ELF-1 (cell line): ENCODE measurements at regions not wholly inside any gene's neighbourhood (a gene's known extent, or its start where the extent isn't known, plus 50 kb on each side); places are given as distances from the start of the nearest gene placed in this dataset.
"Not testable (repeated sequence)": the region's sequence is repeated elsewhere in the genome, so short reads cannot be mapped to it uniquely, and the experiment has no call there.

Experiments used
- DNase-seq: peaks from one replicate; pipeline ENCODE4 v3.0.0-alpha.2; 2016; ENCODE audit warnings: low read depth, low spot score

GRCh38 chr4:110424144-110424543 lies 51.8 kb upstream of the ENPEP start:
- DNase-seq = no peak

- DNase-seq = no peak
These were observed 57.3 kb upstream of the ENPEP start for GRCh38 chr4:110418641-110419040.

- DNase-seq = no peak
These were observed 58.8 kb upstream of the ENPEP start for GRCh38 chr4:110417136-110417535.

GRCh38 chr4:110415478-110415877 lies 60.5 kb upstream of the ENPEP start:
- no peak for DNase-seq

- no peak for DNase-seq
These were observed 60.9 kb upstream of the ENPEP start for GRCh38 chr4:110415041-110415440.

GRCh38 chr4:110414561-110414920 lies 61.4 kb upstream of the ENPEP start:
- DNase-seq = no peak

DNA sequence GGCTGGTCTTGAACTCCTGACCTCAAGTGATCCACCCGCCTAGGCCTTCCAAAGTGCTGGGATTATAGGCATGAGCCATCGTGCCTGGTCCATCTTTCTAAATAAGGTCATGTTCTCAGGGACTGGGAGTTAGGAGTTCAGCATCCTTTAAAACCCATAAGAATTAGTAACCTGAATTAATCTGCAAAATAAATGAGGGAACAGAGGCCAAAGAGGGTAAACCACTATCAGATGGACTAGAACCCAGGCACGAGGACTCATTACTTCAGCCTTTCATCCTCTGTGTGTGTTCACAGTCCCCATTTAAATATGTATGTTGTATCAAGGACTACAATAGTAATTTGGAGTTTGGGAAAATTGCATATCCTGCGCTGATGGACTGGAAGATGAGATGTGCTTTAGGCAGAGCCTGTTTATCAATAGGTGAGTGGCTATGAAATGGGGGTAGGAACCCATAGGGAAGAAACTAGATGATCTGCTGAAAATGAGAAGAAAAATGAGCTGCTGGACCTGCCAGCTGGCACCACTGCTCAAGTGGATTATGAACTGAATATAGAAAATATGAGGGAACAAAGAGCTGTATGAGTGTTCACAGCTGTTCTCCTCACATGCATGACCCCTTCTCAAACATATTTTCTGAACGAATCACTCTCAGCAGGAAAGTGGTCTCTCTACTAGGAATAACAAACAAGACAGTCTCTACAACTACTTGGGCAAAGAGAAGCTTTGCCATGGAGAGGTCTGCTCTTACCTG lies 62.0 kb upstream of the ENPEP start:
- DNase-seq = not testable (repeated sequence)

DNA sequence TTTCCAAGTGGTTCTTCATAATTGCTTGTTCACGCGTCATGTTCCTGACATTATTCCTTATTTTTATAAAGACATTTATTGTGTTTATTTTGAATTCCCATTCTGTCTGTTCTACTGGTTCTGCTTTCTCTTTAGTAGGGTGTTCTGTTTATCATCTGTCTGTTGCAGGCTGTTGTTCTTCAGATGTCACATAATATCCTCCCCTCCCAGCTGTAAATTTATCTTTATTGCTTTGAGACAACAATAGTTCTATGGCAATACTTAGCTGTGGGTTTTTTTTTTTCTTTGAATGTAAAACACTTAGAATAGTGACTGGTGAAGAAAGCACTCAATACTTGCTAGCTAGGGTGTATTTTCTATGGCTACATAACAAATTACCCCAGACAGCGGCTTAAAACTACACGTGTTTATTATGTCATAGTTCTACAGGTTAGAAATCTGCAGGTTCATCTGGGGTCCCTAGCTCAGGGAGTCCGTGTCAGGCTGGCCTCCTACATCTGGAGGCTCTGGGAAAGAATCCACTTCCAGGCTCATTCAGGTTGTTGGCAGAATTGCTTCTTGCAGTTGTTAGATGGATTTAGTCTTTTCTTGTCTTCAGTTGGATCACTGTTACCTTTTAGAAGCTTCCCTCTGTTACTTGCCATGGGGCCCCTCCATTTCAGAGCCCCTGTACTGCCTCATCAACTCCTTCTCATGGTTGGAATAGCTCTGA lies 63.4 kb upstream of the ENPEP start:
- DNase-seq = peak; percentile 11

DNA sequence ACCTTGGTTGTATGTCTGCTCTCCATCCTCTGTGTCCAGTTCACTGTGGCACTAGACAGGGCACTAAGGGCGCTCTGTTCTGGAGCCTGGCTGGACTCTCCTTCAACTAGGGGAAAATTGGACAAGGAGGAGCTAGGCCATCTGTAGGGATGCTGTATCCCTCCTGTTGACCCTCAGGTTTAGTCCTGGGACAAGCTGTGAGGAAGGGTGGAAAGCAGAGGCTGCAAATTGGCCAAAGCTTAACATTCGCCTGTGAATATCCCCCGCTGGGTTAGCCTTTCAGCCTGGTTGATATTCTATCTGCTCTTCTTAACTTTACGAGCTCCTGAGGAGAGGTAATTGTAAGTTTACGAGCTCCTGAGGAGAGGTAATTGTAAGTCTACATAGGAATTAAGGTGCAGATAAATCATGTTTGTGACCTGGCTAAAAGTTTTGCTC lies 64.4 kb upstream of the ENPEP start:
- DNase-seq = peak; percentile 82

DNA sequence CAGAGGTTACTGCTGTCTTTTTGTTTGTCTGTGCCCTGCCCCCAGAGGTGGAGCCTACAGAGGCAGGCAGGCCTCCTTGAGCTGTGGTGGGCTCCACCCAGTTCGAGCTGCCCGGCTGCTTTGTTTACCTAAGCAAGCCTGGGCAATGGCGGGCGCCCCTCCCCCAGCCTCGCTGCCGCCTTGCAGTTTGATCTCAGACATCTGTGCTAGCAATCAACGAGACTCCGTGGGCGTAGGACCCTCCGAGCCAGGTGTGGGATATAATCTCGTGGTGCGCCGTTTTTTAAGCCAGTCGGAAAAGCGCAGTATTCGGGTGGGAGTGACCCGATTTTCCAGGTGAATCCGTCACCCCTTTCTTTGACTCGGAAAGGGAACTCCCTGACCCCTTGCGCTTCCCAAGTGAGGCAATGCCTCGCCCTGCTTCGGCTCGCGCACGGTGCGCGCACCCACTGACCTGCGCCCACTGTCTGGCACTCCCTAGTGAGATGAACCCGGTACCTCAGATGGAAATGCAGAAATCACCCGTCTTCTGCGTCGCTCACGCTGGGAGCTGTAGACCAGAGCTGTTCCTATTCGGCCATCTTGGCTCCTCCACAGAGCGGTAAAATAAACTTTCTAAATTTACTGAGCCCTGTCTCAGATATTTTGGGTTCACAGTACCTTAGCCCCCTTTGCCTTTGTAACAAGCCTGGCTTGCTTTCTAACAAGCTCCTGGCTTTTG lies 64.9 kb upstream of the ENPEP start:
- DNase-seq = not testable (repeated sequence)

GRCh38 chr4:110400086-110400485 lies 75.9 kb upstream of the ENPEP start:
- no peak for DNase-seq

DNA sequence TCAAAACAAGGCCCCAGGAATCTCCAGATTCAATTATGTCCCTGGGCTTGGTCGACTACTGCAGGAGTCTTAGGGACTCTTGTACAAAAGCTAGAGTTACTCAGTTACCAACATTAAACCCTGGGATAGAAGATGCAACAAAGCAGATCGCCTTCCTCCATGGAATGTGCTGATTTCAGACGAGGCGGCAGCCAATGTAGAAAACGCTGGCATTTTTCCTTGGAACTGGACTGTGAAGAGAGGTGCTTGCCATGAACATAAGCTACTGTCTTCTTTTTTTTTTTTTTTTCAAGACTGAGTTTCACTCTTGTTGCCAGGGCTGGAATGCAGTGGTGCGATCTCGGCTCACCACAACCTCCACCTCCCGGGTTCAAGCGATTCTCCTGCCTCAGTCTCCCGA lies 76.9 kb upstream of the ENPEP start:
- not testable (repeated sequence) for DNase-seq

- DNase-seq = no peak
These were observed 79.0 kb upstream of the ENPEP start for GRCh38 chr4:110396963-110397362.

GRCh38 chr4:110395421-110395820 lies 80.5 kb upstream of the ENPEP start:
- DNase-seq = no peak

- DNase-seq = no peak
These were observed 81.1 kb upstream of the ENPEP start for GRCh38 chr4:110394871-110395270.

DNA sequence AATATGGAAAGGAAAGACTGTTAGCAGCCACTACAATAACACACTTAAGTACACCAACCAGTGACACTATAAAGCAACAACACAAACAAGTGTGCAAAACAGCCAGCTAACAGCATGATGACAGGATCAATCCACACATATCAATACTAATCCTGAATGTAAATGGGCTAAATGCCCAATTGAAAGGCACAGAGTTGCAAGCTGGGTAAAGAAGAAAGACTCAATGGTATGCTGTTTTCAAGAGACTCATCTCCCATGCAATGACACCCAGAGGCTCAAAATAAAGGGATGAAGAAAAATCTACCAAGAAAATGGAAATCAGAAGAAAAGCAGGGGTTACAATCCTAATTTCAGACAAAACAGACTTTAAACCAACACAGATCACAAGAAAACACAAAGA lies 94.2 kb upstream of the ENPEP start:
- DNase-seq = no peak

DNA sequence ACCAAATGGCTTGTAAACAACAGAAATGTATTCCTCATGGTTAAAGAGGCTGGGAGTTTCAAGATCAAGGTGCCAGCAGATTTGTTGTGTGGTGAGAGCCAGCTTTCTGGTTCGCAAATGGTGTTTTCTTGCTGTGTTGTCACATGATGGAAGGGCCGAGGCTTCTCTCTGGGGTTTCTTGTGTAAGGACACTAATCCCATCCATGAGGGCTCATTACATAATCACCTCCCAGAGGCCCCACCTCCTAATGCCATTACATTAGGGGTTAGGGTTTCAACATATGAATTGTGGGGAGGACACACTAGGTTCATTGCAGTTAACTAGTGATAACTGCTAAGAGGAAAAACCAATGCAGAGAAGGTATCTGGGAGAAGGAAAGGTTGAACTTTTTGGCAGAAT lies 103.5 kb upstream of the ENPEP start:
- DNase-seq = no peak

GRCh38 chr4:110371016-110371770 lies 104.8 kb upstream of the ENPEP start:
- no peak for DNase-seq

GRCh38 chr4:110368409-110368808 lies 107.5 kb upstream of the ENPEP start:
- no peak for DNase-seq

GRCh38 chr4:110367156-110367555 lies 108.8 kb upstream of the ENPEP start:
- no peak for DNase-seq

DNA sequence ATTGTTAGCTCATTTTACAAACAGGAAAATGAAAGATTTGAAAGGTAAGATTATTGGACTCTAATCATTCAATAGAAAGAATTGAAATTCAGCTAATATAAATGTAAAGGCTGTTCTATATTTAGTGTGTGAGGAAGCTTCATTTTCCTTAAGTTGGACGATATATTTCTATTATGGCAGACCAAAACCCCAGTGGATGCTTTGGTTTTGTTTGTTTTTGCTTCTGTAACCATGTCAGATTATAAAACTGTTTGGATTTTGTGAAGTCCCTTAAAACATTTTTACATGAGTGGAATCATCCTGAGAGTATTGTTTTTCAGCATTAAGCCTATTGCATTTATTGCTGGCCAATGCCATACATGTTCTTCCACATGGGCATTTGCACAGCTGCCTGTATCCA lies 110.2 kb upstream of the ENPEP start:
- DNase-seq = no peak
